OCI-LY7 (cell line): ENCODE measurements at regions not wholly inside any gene's neighbourhood (a gene's known extent, or its start where the extent isn't known, plus 50 kb on each side); places are given as distances from the start of the nearest gene placed in this dataset.

Experiments used
- BruUV-seq: library from RNA; stranded (reverse); fragments of 400-500 nt; replicated peaks from 2 replicates; lab custom pipeline; 2021; lab: Mats Ljungman, UMichigan
- CTCF ChIA-PET: fragments of 300-600 bp; sonication (Branson Sonifier 250); formaldehyde crosslinking; loops from one replicate; lab custom pipeline; 2022; ENCODE audit warnings: antibody characterized with exemption; ENCODE audit not compliant: unreplicated experiment; lab: Charles Lee
- POLR2A ChIA-PET: fragments of 300-600 bp; sonication (Branson Sonifier 250); formaldehyde crosslinking; loops from one replicate; lab custom pipeline; 2022; ENCODE audit warnings: antibody characterized with exemption; lab: Charles Lee
- DNase-seq: peaks from one replicate; pipeline ENCODE4 v3.0.0-alpha.2; 2015; ENCODE audit warnings: low spot score
- H2AFZ ChIP-seq: fragments of 200-600 bp; sonication (generic), shearing (Covaris generic); 2 replicates; pipeline ENCODE4 v1.6.1; 2014; ENCODE audit warnings: mild to moderate bottlenecking, antibody characterized with exemption, low read length, moderate library complexity
- H3K27ac ChIP-seq: fragments of 200-600 bp; sonication (generic); 2 replicates; pipeline ENCODE4 v1.5.1; 2014; ENCODE audit warnings: mixed run types, low read depth, mild to moderate bottlenecking, moderate library complexity, low read length, inconsistent platforms; ENCODE audit not compliant: poor library complexity, severe bottlenecking
- H3K36me3 ChIP-seq: fragments of 200-600 bp; sonication (generic); 2 replicates; pipeline ENCODE4 v1.6.1; 2014; ENCODE audit warnings: mild to moderate bottlenecking, antibody characterized with exemption, low read length, moderate library complexity, mixed read lengths; ENCODE audit not compliant: insufficient read depth
- H3K4me1 ChIP-seq: fragments of 200-600 bp; sonication (generic); 2 replicates; pipeline ENCODE4 v1.5.1; 2014; ENCODE audit warnings: mild to moderate bottlenecking, low read length; ENCODE audit not compliant: insufficient read depth, poor library complexity, severe bottlenecking
- H3K4me2 ChIP-seq: fragments of 200-600 bp; sonication (generic); 2 replicates; pipeline ENCODE4 v1.6.1; 2014; ENCODE audit warnings: mild to moderate bottlenecking, low read length
- H3K4me3 ChIP-seq: fragments of 200-600 bp; sonication (generic); 2 replicates; pipeline ENCODE4 v1.5.1; 2014; ENCODE audit warnings: mild to moderate bottlenecking, low read depth, low read length; ENCODE audit not compliant: poor library complexity, severe bottlenecking
- H3K79me2 ChIP-seq: fragments of 200-600 bp; sonication (generic); 2 replicates; pipeline ENCODE4 v1.6.1; 2016; ENCODE audit warnings: low read depth, mild to moderate bottlenecking, low read length, moderate library complexity, mixed read lengths; ENCODE audit not compliant: insufficient read depth
- H3K9me2 ChIP-seq: fragments of 200-600 bp; sonication (generic); 2 replicates; pipeline ENCODE4 v1.6.1; 2016; ENCODE audit warnings: mild to moderate bottlenecking, low read length, mixed read lengths; ENCODE audit not compliant: insufficient read depth
- H3K9me3 ChIP-seq: fragments of 200-600 bp; sonication (generic); 2 replicates; pipeline ENCODE4 v1.6.1; 2014; ENCODE audit warnings: mild to moderate bottlenecking, mixed run types, low read length, mixed read lengths
- H4K20me1 ChIP-seq: fragments of 200-600 bp; sonication (generic); 2 replicates; pipeline ENCODE4 v1.6.1; 2014; ENCODE audit warnings: mild to moderate bottlenecking, antibody characterized with exemption, low read length, moderate library complexity, mixed read lengths; ENCODE audit not compliant: insufficient read depth
- CTCF ChIP-seq: fragments of 200-600 bp; sonication (generic); conservative IDR thresholded peaks from 2 replicates; pipeline ENCODE4 v1.5.1; 2014; ENCODE audit warnings: mild to moderate bottlenecking, antibody characterized with exemption, low read length, moderate library complexity, mixed read lengths
- EZH2phosphoT487 ChIP-seq: fragments of 200-600 bp; sonication (generic); IDR thresholded peaks from 2 replicates; pipeline ENCODE4 v1.6.1; 2018; ENCODE audit warnings: low read depth, borderline replicate concordance, mild to moderate bottlenecking, mixed run types, antibody characterized with exemption, low read length, moderate library complexity, mixed read lengths
- intact Hi-C: fragments of 100-400 bp; cut with micrococcal nuclease; formaldehyde crosslinking; loops from one replicate; pipeline ENCODE4 v1.10.0; 2022; ENCODE audit not compliant: unreplicated experiment

- H2AFZ ChIP-seq = no peak overlapping the region
- POLR2A ChIA-PET = interaction anchor here (0.6 to 1.0 kb wide), 5 partner anchors 10 to 632 kb away, joined by 3 to 5 read pairs (median 4); no protein-coding TSS in a partner anchor
- no peak overlapping the region for H3K27ac ChIP-seq
These were observed 49.8 kb upstream of the LMO2 start for GRCh38 chr11:33941637-33942160.

More at GRCh38 chr11:33941637-33942160, 49.8 kb upstream of the LMO2 start:
- Histone ChIP-seq H3K79me2 (no peaks in the 10 kb centered on the region), H3K9me3 (no peaks in the 10 kb centered on the region), H4K20me1 (no peaks in the 10 kb centered on the region), H3K4me1 (peaks cover 32% of the 10 kb centered on the region), H3K9me2 (no peaks in the 10 kb centered on the region), H3K4me3 (no peak overlapping the region), H3K36me3 (no peaks in the 10 kb centered on the region), H3K4me2 (no peak overlapping the region)
- intact Hi-C loops = no loop called here
- CTCF ChIA-PET = no interaction called here
- DNase-seq = no peak
- no peak for TF ChIP-seq CTCF
- TF ChIP-seq EZH2phosphoT487 = no peak
- no TSS peak for BruUV-seq
